ENCODE measurements at regions not wholly inside any gene's neighbourhood (a gene's known extent, or its start where the extent isn't known, plus 50 kb on each side); places are given as distances from the start of the nearest gene placed in this dataset.

DNA sequence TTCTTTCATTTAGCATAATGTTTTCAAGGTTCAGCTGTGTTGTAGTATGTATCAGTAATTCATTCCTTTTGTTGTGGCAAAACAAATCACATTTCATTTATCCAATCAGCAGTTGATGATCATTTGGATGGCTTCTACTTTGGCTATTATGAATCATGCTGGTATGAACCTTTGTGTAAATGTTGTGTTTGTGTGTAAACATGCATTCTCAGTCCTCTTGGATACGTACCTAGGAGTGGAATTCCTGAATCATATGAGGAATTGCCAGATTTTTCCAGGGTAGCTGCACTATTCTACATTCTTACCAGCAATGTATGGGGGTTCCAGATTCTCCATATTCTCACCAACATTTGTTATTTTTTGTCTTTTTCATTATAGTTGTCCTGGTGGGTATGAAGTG is 578.5 kb upstream of the MKI67 start:
- H3K27me3 ChIP-seq (ENCODE audit: insufficient read depth, low read length) = peaks cover 53% of the 10 kb centered on the region
- H3K9ac ChIP-seq (ENCODE audit: low read length) = no peak overlapping the region
- no peaks in the 10 kb centered on the region for H3K9me2 ChIP-seq (ENCODE audit: insufficient read depth)
- BruUV-seq (replicated peaks) = no TSS peak
- no peak for DNase-seq (ENCODE audit: low read depth, low spot score)
- no peaks in the 10 kb centered on the region for H3K79me2 ChIP-seq (ENCODE audit: insufficient read depth, low read length)
- no peaks in the 10 kb centered on the region for H3K9me3 ChIP-seq (ENCODE audit: control insufficient read depth in 1 of 2, insufficient read depth in 1 of 2, low read depth in 1 of 2, low read length in 2 of 2)
- no peak overlapping the region for H2AFZ ChIP-seq (ENCODE audit: low read depth, low read length, poor library complexity, severe bottlenecking)
- H3K36me3 ChIP-seq (ENCODE audit: control insufficient read depth in 1 of 2, insufficient read depth in 2 of 2, low read length in 2 of 2) = no peaks in the 10 kb centered on the region
- ChIA-PET CTCF (no interaction called here), RAD21 (ENCODE audit: low non-redundant PET in 1 of 2, low total read pairs in 2 of 2, uncharacterized antibody in 2 of 2, unreplicated experiment in 2 of 2) (no interaction called here), POLR2A (no interaction called here)
- no peaks in the 10 kb centered on the region for H3K4me1 ChIP-seq (ENCODE audit: control insufficient read depth in 1 of 2, insufficient read depth in 2 of 2, low read length in 2 of 2)
- H3K4me2 ChIP-seq (ENCODE audit: low read length) = no peak overlapping the region
- no peak overlapping the region for H3K4me3 ChIP-seq (replicated peaks in 1 of 2; ENCODE audit: low read depth in 1 of 2, low read length in 2 of 2)
- no peak for ATAC-seq
- no peak for TF ChIP-seq SP1 (IDR thresholded peaks at IDR 0.05; ENCODE audit: low read depth)
- no peak overlapping the region for H3K27ac ChIP-seq (ENCODE audit: low read depth, low read length)
- H4K20me1 ChIP-seq (ENCODE audit: insufficient read depth) = no peaks in the 10 kb centered on the region; the same call in 1 of the 2 replicates
- intact Hi-C loops (cut with micrococcal nuclease) = no loop called here

DNA sequence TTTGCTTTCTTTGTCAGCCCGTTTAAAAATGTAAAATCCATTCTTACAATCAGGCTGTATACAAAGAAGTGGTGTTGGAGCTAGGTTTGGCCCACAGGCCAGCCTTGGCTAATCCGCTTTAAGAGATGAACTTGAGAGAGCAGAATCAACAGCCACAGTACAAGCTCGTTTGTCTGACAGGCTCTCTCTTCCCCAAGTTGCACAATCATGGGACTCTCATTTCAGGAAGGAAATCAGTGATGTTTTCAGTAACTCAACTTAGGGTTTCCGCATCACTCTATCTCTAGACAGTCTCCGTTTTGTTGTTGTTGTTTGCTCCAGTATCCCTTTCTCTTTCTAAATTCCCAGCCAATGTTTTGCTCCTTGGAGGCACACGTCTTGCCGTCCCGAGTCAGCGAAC is 582.0 kb upstream of the MKI67 start:
- Histone ChIP-seq H2AFZ (ENCODE audit: low read depth, low read length, poor library complexity, severe bottlenecking) (no peak overlapping the region), H3K9me3 (ENCODE audit: control insufficient read depth in 1 of 2, insufficient read depth in 1 of 2, low read depth in 1 of 2, low read length in 2 of 2) (no peaks in the 10 kb centered on the region), H3K4me2 (ENCODE audit: low read length) (no peak overlapping the region), H3K9me2 (ENCODE audit: insufficient read depth) (no peaks in the 10 kb centered on the region), H3K4me3 (replicated peaks in 1 of 2; ENCODE audit: low read depth in 1 of 2, low read length in 2 of 2) (no peak overlapping the region), H3K9ac (ENCODE audit: low read length) (no peak overlapping the region), H3K4me1 (ENCODE audit: control insufficient read depth in 1 of 2, insufficient read depth in 2 of 2, low read length in 2 of 2) (no peaks in the 10 kb centered on the region), H3K36me3 (ENCODE audit: control insufficient read depth in 1 of 2, insufficient read depth in 2 of 2, low read length in 2 of 2) (no peaks in the 10 kb centered on the region), H3K27ac (ENCODE audit: low read depth, low read length) (no peak overlapping the region), H3K79me2 (ENCODE audit: insufficient read depth, low read length) (no peaks in the 10 kb centered on the region), H4K20me1 (ENCODE audit: insufficient read depth) (no peaks in the 10 kb centered on the region), H3K27me3 (ENCODE audit: insufficient read depth, low read length) (peaks cover 32% of the 10 kb centered on the region)
- ChIA-PET RAD21 (ENCODE audit: low non-redundant PET in 1 of 2, low total read pairs in 2 of 2, uncharacterized antibody in 2 of 2, unreplicated experiment in 2 of 2) (no interaction called here), POLR2A (no interaction called here), CTCF (no interaction called here)
- TF ChIP-seq, protein P1, sequence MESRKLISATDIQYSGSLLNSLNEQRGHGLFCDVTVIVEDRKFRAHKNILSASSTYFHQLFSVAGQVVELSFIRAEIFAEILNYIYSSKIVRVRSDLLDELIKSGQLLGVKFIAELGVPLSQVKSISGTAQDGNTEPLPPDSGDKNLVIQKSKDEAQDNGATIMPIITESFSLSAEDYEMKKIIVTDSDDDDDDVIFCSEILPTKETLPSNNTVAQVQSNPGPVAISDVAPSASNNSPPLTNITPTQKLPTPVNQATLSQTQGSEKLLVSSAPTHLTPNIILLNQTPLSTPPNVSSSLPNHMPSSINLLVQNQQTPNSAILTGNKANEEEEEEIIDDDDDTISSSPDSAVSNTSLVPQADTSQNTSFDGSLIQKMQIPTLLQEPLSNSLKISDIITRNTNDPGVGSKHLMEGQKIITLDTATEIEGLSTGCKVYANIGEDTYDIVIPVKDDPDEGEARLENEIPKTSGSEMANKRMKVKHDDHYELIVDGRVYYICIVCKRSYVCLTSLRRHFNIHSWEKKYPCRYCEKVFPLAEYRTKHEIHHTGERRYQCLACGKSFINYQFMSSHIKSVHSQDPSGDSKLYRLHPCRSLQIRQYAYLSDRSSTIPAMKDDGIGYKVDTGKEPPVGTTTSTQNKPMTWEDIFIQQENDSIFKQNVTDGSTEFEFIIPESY (IDR thresholded peaks at IDR 0.05; ENCODE audit: extremely low read depth, insufficient replicate concordance, low read length) = no peak
- TF ChIP-seq CEBPB (IDR thresholded peaks at IDR 0.05; ENCODE audit: low read depth) (no peak), JUND (IDR thresholded peaks at IDR 0.05) (no peak), ZNF274 (IDR thresholded peaks at IDR 0.05; ENCODE audit: low read depth, low read length) (no peak)
- TF ChIP-seq, protein P2, sequence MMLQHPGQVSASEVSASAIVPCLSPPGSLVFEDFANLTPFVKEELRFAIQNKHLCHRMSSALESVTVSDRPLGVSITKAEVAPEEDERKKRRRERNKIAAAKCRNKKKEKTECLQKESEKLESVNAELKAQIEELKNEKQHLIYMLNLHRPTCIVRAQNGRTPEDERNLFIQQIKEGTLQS (IDR thresholded peaks at IDR 0.05) = no peak
- no TSS peak for BruUV-seq (replicated peaks)
- ATAC-seq (no peak), DNase-seq (ENCODE audit: low read depth, low spot score) (no peak)
- intact Hi-C loops (cut with micrococcal nuclease) = no loop called here
